Gastroesophageal sphincter (tissue), 4 donors: ENCODE measurements at regions not wholly inside any gene's neighbourhood (a gene's known extent, or its start where the extent isn't known, plus 50 kb on each side); places are given as distances from the start of the nearest gene placed in this dataset.
"Not testable (repeated sequence)": the region's sequence is repeated elsewhere in the genome, so short reads cannot be mapped to it uniquely, and the experiment has no call there.

Experiments
- ATAC-seq: fragments of 150-250 bp; one replicate; pipeline ENCODE4 v1.9.1; 2016; ENCODE audit warnings: mild to moderate bottlenecking, moderate library complexity
- H3K27ac ChIP-seq, 4 donors: fragments of 200-600 bp; sonication (generic) in 3 of 4; 1 replicate in 3 of 4; 2 replicates in 1 of 4; pipeline ENCODE4 v1.5.1; 2016 to 2019
- H3K27me3 ChIP-seq: fragments of 200-600 bp; sonication (generic); one replicate; pipeline ENCODE4 v1.5.1; 2019
- H3K36me3 ChIP-seq, 2 donors: fragments of 200-600 bp; sonication (generic); one replicate each; pipeline ENCODE4 v1.5.1; 2019; ENCODE audit warnings: control low read depth in 1 of 2
- H3K4me1 ChIP-seq, 3 donors: fragments of 200-600 bp; sonication (generic); 1 replicate in 2 of 3; 2 replicates in 1 of 3; pipeline ENCODE4 v1.5.1; 2016 to 2019; ENCODE audit warnings: control low read depth in 2 of 3
- H3K4me3 ChIP-seq, 2 donors: fragments of 200-600 bp; sonication (generic); one replicate each; pipeline ENCODE4 v1.5.1; 2019; ENCODE audit warnings: mild to moderate bottlenecking in 1 of 2, moderate library complexity in 1 of 2
- H3K9me3 ChIP-seq, 3 donors: fragments of 200-600 bp; sonication (generic); one replicate each; pipeline ENCODE4 v1.5.1; 2017 to 2019; ENCODE audit warnings: control low read depth in 2 of 3
- EP300 ChIP-seq: sonication (generic); formaldehyde crosslinking; IDR thresholded peaks from one replicate; pipeline ENCODE4 v1.6.1; 2017; ENCODE audit warnings: antibody characterized with exemption, mild to moderate bottlenecking
- POLR2A ChIP-seq, 2 donors: fragments of 450-650 bp; IDR thresholded peaks; one replicate each; pipeline ENCODE4 v1.6.1; 2017; ENCODE audit warnings: antibody characterized with exemption in 2 of 2, mild to moderate bottlenecking in 2 of 2, moderate library complexity in 1 of 2
- POLR2AphosphoS5 ChIP-seq: sonication (generic); formaldehyde crosslinking; IDR thresholded peaks from one replicate; pipeline ENCODE4 v1.6.1; 2017; ENCODE audit warnings: antibody characterized with exemption
- WGBS, 2 donors: methylation state at CpG; one replicate each; pipeline ENCODE4 v1.1.5; 2018; ENCODE audit warnings: low coverage in 1 of 2; 5-methylcytosine and 5-hydroxymethylcytosine counted together
- TF ChIP-seq, protein P1 (sequence below), 4 experiments: fragments of 200-600 bp in 2 of 4; fragments of 450-650 bp in 2 of 4; sonication (generic) in 1 of 4; IDR thresholded peaks; one replicate each; pipeline ENCODE4 v1.5.1; 2017 to 2019; ENCODE audit warnings: antibody characterized with exemption in 4 of 4, mild to moderate bottlenecking in 2 of 4, moderate library complexity in 2 of 4

DNA sequence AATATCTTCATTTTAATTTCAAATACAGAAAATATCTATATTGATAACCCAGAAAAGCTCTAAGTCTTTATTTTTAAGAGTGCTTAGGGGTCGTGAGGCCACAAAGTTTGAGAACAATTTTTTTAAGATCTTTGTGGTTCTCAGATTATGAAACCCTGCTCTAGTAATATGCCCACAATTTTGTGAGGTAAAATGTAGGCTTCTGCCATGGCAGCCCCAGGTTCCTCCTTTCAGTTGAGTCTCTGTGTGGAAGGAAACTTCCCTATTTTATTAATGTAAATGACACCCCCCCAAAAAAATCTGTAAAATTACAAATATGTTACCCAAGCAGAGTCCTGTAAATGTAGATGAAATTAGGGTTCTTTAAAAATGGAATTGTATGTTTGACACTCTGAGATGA is 600.5 kb downstream of the SATB2 start:
- 59 to 93% methylated on average over 1 of the region's 1 CpG for WGBS, 2 donors
- no peaks in the 10 kb centered on the region for H3K36me3 ChIP-seq

DNA sequence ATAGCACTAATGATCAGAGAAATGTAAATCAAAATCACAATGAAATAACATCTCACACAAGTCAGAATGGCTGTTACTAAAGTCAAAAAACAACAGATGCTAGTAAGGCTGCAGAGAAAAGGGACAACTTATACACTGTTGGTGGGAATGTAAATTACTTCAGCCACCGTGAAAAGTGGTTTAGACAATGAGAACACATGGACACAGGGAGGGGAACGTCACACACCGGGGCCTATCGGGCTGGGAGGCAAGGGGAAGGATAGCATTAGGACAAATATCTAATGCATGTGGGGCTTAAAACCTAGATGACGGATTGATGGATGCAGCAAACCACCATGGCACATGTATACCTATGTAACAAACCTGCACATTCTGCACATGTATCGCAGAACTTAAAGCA is 602.0 kb downstream of the SATB2 start:
- not testable (repeated sequence) for H3K27me3 ChIP-seq, ATAC-seq, H3K27ac ChIP-seq, H3K4me3 ChIP-seq, H3K36me3 ChIP-seq, H3K4me1 ChIP-seq
- WGBS, 2 donors, result 84 to 85% methylated on average over 5 to 6 of the region's 6 CpGs
- H3K9me3 ChIP-seq, result peaks cover 0 to 27% (median 0%) of the 10 kb centered on the region in 3 donors

More for the DNA sequence above, 600.5 kb downstream of the SATB2 start:
- no peak for ATAC-seq
- H3K4me1 ChIP-seq, result no peaks in the 10 kb centered on the region
- peaks cover 0 to 27% (median 0%) of the 10 kb centered on the region in 3 donors for H3K9me3 ChIP-seq
- TF ChIP-seq, protein P1, sequence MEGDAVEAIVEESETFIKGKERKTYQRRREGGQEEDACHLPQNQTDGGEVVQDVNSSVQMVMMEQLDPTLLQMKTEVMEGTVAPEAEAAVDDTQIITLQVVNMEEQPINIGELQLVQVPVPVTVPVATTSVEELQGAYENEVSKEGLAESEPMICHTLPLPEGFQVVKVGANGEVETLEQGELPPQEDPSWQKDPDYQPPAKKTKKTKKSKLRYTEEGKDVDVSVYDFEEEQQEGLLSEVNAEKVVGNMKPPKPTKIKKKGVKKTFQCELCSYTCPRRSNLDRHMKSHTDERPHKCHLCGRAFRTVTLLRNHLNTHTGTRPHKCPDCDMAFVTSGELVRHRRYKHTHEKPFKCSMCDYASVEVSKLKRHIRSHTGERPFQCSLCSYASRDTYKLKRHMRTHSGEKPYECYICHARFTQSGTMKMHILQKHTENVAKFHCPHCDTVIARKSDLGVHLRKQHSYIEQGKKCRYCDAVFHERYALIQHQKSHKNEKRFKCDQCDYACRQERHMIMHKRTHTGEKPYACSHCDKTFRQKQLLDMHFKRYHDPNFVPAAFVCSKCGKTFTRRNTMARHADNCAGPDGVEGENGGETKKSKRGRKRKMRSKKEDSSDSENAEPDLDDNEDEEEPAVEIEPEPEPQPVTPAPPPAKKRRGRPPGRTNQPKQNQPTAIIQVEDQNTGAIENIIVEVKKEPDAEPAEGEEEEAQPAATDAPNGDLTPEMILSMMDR (IDR thresholded peaks at IDR 0.05), result no peak
- no peak for TF ChIP-seq POLR2AphosphoS5
- TF ChIP-seq EP300, result no peak
- TF ChIP-seq POLR2A (IDR thresholded peaks at IDR 0.05), result no peak
- no peaks in the 10 kb centered on the region for H3K27me3 ChIP-seq
- H3K4me3 ChIP-seq, result no peak overlapping the region
- H3K27ac ChIP-seq, result no peak overlapping the region

DNA sequence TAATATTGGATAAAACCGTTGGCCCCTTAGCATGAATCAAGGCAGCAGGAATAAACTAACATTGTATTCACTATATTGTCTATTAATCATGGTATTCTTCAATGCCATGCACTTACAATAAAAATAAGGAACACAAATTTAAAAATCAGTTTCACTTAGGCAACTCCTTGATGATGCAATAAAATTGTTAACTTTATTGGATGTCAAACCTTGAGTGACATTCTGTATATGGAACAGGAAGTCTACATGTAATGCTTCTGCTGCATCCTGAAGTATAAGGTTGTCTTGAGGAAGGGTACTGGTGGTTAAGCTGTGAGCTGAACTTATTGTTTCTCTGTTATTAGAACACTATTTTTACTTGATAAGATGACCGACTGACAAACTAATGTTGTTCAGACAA is 605.5 kb downstream of the SATB2 start:
- 73 to 83% methylated on average over 2 of the region's 2 CpGs for WGBS, 2 donors
- Histone ChIP-seq H3K27ac (no peak overlapping the region), H3K36me3 (no peaks in the 10 kb centered on the region), H3K9me3 (peaks cover 0 to 1% (median 0%) of the 10 kb centered on the region in 3 donors), H3K27me3 (no peaks in the 10 kb centered on the region), H3K4me3 (no peak overlapping the region), H3K4me1 (no peaks in the 10 kb centered on the region)
- TF ChIP-seq EP300 (no peak), POLR2AphosphoS5 (no peak), POLR2A (IDR thresholded peaks at IDR 0.05) (no peak)
- TF ChIP-seq, protein P1 (IDR thresholded peaks at IDR 0.05), result no peak
- no peak for ATAC-seq

DNA sequence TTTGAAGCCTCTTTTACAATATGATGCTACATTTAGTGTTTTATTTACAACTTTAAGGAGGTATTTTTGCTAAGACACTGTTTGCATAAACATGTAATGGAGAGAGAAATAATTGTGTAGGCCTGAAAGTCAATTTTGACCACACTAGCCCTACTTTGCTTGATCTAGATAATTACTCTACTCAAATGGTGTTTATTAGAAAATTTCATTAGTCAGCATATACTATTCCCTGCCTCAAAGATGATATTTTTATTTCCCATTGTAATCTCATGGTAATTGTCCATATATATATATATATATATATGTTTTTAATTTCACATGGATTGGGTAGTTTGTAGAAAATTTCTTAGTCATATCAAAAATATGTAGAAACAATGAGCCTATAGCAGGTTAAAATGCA is 632.2 kb downstream of the SATB2 start:
- Histone ChIP-seq H3K36me3 (no peaks in the 10 kb centered on the region), H3K4me3 (no peak overlapping the region), H3K27ac (no peak overlapping the region), H3K27me3 (no peaks in the 10 kb centered on the region), H3K9me3 (no peaks in the 10 kb centered on the region), H3K4me1 (no peaks in the 10 kb centered on the region)
- no peak for TF ChIP-seq POLR2A (IDR thresholded peaks at IDR 0.05)
- no peak for TF ChIP-seq POLR2AphosphoS5
- no peak for TF ChIP-seq EP300
- TF ChIP-seq, protein P1 (IDR thresholded peaks at IDR 0.05), result no peak
- ATAC-seq, result no peak

DNA sequence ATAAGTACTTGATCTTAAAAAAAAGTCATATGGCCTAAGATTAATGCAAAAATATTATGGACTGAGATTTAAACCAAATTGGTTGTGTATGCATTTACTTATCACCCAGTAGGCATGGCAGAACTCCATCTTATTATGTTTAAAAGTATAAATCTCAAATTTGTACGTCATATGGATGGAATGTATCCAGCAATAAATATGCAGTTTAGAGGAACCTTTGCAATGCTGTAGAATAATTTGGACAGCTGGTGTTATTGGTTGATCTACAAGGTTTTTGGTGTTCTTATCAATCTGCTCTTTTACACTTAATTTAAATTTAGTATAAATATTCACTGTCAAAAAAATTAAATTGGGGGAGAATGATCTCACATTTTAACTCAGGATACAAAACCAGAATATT is 640.2 kb downstream of the SATB2 start:
- TF ChIP-seq EP300, result no peak
- TF ChIP-seq, protein P1 (IDR thresholded peaks at IDR 0.05), result no peak
- no peak for TF ChIP-seq POLR2A (IDR thresholded peaks at IDR 0.05)
- TF ChIP-seq POLR2AphosphoS5, result no peak
- WGBS, 2 donors, result 33 to 67% methylated on average over 1 of the region's 1 CpG
- no peak overlapping the region for H3K27ac ChIP-seq
- H3K9me3 ChIP-seq, result no peaks in the 10 kb centered on the region
- no peaks in the 10 kb centered on the region for H3K27me3 ChIP-seq
- no peak for ATAC-seq
- no peaks in the 10 kb centered on the region for H3K4me1 ChIP-seq
- no peaks in the 10 kb centered on the region for H3K36me3 ChIP-seq
- no peak overlapping the region for H3K4me3 ChIP-seq
